ENCODE measurements at regions not wholly inside any gene's neighbourhood (a gene's known extent, or its start where the extent isn't known, plus 50 kb on each side); places are given as distances from the start of the nearest gene placed in this dataset.

- Histone ChIP-seq H3K4me1 (ENCODE audit: control insufficient read depth in 2 of 2, insufficient read depth in 1 of 2, low read depth in 1 of 2, low read length in 2 of 2) (no peaks in the 10 kb centered on the region), H3K14ac (ENCODE audit: low read length) (no peak overlapping the region), H2BK120ac (ENCODE audit: low read depth, low read length) (no peak overlapping the region), H3K9ac (ENCODE audit: low read depth, low read length, poor library complexity) (no peak overlapping the region), H3K4me2 (ENCODE audit: insufficient read depth, low read length, poor library complexity, severe bottlenecking) (no peak overlapping the region), H2BK12ac (ENCODE audit: low read length) (no peak overlapping the region), H4K91ac (ENCODE audit: low read depth, low read length, poor library complexity) (no peak overlapping the region), H2BK5ac (ENCODE audit: low read length) (no peak overlapping the region), H3K9me3 (replicated peaks in 1 of 2; ENCODE audit: control insufficient read depth in 2 of 2, insufficient read depth in 1 of 2, low read depth in 1 of 2, low read length in 2 of 2) (no peaks in the 10 kb centered on the region), H2AK5ac (ENCODE audit: low read depth, low read length) (no peak overlapping the region), H3K36me3 (replicated peaks in 1 of 2; ENCODE audit: control insufficient read depth in 2 of 2, insufficient read depth in 2 of 2, low read length in 2 of 2) (no peaks in the 10 kb centered on the region), H3K4me3 (ENCODE audit: low read length in 2 of 2) (no peak overlapping the region), H3K79me1 (ENCODE audit: low read depth, low read length) (no peaks in the 10 kb centered on the region), H2BK15ac (ENCODE audit: low read length) (no peak overlapping the region), H3K18ac (ENCODE audit: low read length) (no peak overlapping the region), H3K23ac (ENCODE audit: low read depth, low read length, poor library complexity) (no peak overlapping the region), H4K8ac (ENCODE audit: low read depth, low read length) (no peak overlapping the region), H2AFZ (ENCODE audit: low read length) (no peak overlapping the region), H3K27ac (replicated peaks; ENCODE audit: low read length) (no peak overlapping the region), H3K27me3 (ENCODE audit: control insufficient read depth in 3 of 3, insufficient read depth in 3 of 3, low read depth in 1 of 3, low read length in 3 of 3) (no peaks in the 10 kb centered on the region), H3K4ac (ENCODE audit: low read length) (no peak overlapping the region)
- DNase-seq (ENCODE audit: low spot score) = no peak
- WGBS, 2 donors (ENCODE audit: extremely low coverage in 2 of 2, insufficient read length in 2 of 2, insufficient replicate concordance in 1 of 2) = no CpG with 5 or more reads among the region's 6 CpGs
Observed at GRCh38 chr2:22952656-22953225, 432.2 kb upstream of the KLHL29 start.

DNA sequence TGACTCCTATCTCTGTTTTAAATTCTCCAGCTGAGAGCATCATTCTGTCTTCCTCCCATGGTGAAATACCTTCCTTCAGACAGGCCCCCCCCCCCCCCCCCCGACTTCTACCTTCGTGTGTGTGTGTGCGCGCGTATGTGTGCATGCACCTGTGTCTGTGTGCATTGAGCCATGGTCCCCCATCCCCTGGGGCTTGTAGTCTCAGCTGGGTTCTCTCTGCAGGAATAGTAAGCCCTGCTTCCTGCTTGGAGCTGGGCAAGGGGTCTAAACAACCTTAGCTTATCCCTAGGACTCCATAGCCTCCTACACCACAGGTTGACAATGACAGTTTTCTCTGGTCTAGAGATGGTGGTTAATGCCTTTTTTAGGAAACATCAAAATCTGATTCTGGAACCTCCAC, 427.5 kb upstream of the KLHL29 start:
- no CpG with 5 or more reads among the region's 5 CpGs for WGBS, 2 donors (ENCODE audit: extremely low coverage in 2 of 2, insufficient read length in 2 of 2, insufficient replicate concordance in 1 of 2)
- Histone ChIP-seq H3K4ac (ENCODE audit: low read length) (no peak overlapping the region), H3K79me1 (ENCODE audit: low read depth, low read length) (no peaks in the 10 kb centered on the region), H3K18ac (ENCODE audit: low read length) (peak overlapping the region; percentile 5), H3K4me2 (ENCODE audit: insufficient read depth, low read length, poor library complexity, severe bottlenecking) (no peak overlapping the region), H2BK120ac (ENCODE audit: low read depth, low read length) (no peak overlapping the region), H3K4me1 (ENCODE audit: control insufficient read depth in 2 of 2, insufficient read depth in 1 of 2, low read depth in 1 of 2, low read length in 2 of 2) (no peaks in the 10 kb centered on the region), H3K4me3 (ENCODE audit: low read length in 2 of 2) (no peak overlapping the region), H4K8ac (ENCODE audit: low read depth, low read length) (no peak overlapping the region), H2BK15ac (ENCODE audit: low read length) (no peak overlapping the region), H3K27me3 (ENCODE audit: control insufficient read depth in 3 of 3, insufficient read depth in 3 of 3, low read depth in 1 of 3, low read length in 3 of 3) (no peaks in the 10 kb centered on the region), H3K9ac (ENCODE audit: low read depth, low read length, poor library complexity) (no peak overlapping the region), H2AK5ac (ENCODE audit: low read depth, low read length) (no peak overlapping the region), H2BK5ac (ENCODE audit: low read length) (no peak overlapping the region), H3K9me3 (replicated peaks in 1 of 2; ENCODE audit: control insufficient read depth in 2 of 2, insufficient read depth in 1 of 2, low read depth in 1 of 2, low read length in 2 of 2) (no peaks in the 10 kb centered on the region), H4K91ac (ENCODE audit: low read depth, low read length, poor library complexity) (no peak overlapping the region), H2AFZ (ENCODE audit: low read length) (no peak overlapping the region), H3K23ac (ENCODE audit: low read depth, low read length, poor library complexity) (no peak overlapping the region), H3K27ac (replicated peaks; ENCODE audit: low read length) (no peak overlapping the region), H2BK12ac (ENCODE audit: low read length) (no peak overlapping the region), H3K36me3 (replicated peaks in 1 of 2; ENCODE audit: control insufficient read depth in 2 of 2, insufficient read depth in 2 of 2, low read length in 2 of 2) (no peaks in the 10 kb centered on the region), H3K14ac (ENCODE audit: low read length) (no peak overlapping the region)
- no peak for DNase-seq (ENCODE audit: low spot score)

GRCh38 chr2:22958308-22958707, 426.7 kb upstream of the KLHL29 start:
- no CpG with 5 or more reads among the region's 4 CpGs for WGBS, 2 donors (ENCODE audit: extremely low coverage in 2 of 2, insufficient read length in 2 of 2, insufficient replicate concordance in 1 of 2)
- no peaks in the 10 kb centered on the region for H3K79me1 ChIP-seq (ENCODE audit: low read depth, low read length)
- H3K4me2 ChIP-seq (ENCODE audit: insufficient read depth, low read length, poor library complexity, severe bottlenecking) = no peak overlapping the region
- H3K9me3 ChIP-seq (replicated peaks in 1 of 2; ENCODE audit: control insufficient read depth in 2 of 2, insufficient read depth in 1 of 2, low read depth in 1 of 2, low read length in 2 of 2) = no peaks in the 10 kb centered on the region
- H2AK5ac ChIP-seq (ENCODE audit: low read depth, low read length) = no peak overlapping the region
- no peak overlapping the region for H3K14ac ChIP-seq (ENCODE audit: low read length)
- no peaks in the 10 kb centered on the region for H3K27me3 ChIP-seq (ENCODE audit: control insufficient read depth in 3 of 3, insufficient read depth in 3 of 3, low read depth in 1 of 3, low read length in 3 of 3)
- no peak overlapping the region for H2BK12ac ChIP-seq (ENCODE audit: low read length)
- H3K27ac ChIP-seq (replicated peaks; ENCODE audit: low read length) = no peak overlapping the region
- no peak overlapping the region for H2BK120ac ChIP-seq (ENCODE audit: low read depth, low read length)
- no peak overlapping the region for H3K9ac ChIP-seq (ENCODE audit: low read depth, low read length, poor library complexity)
- H2AFZ ChIP-seq (ENCODE audit: low read length) = no peak overlapping the region
- H3K36me3 ChIP-seq (replicated peaks in 1 of 2; ENCODE audit: control insufficient read depth in 2 of 2, insufficient read depth in 2 of 2, low read length in 2 of 2) = no peaks in the 10 kb centered on the region
- H3K23ac ChIP-seq (ENCODE audit: low read depth, low read length, poor library complexity) = no peak overlapping the region
- H3K4me1 ChIP-seq (ENCODE audit: control insufficient read depth in 2 of 2, insufficient read depth in 1 of 2, low read depth in 1 of 2, low read length in 2 of 2) = no peaks in the 10 kb centered on the region
- no peak overlapping the region for H4K91ac ChIP-seq (ENCODE audit: low read depth, low read length, poor library complexity)
- DNase-seq (ENCODE audit: low spot score) = no peak
- no peak overlapping the region for H3K18ac ChIP-seq (ENCODE audit: low read length)
- no peak overlapping the region for H2BK15ac ChIP-seq (ENCODE audit: low read length)
- H4K8ac ChIP-seq (ENCODE audit: low read depth, low read length) = no peak overlapping the region
- H2BK5ac ChIP-seq (ENCODE audit: low read length) = no peak overlapping the region
- no peak overlapping the region for H3K4ac ChIP-seq (ENCODE audit: low read length)
- H3K4me3 ChIP-seq (ENCODE audit: low read length in 2 of 2) = no peak overlapping the region

DNA sequence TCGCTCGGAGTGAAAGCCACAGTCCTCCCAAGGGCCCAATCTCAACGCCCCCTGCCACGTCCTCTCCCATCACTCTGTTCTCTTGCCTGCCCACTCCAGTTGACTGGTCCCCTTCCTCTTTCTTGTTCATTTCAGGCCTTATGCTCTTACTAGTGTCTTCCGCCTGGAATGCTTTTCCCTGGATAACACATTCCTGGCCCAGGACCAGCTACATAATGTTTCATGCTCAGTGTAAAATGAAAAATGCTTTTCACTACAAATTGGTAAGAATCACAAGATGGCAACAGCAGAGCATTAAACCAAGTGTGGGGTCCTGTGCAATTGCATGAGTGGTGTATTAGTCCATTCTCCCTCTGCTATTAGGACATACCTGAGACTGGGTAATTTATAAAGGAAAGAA, 417.2 kb upstream of the KLHL29 start:
- no CpG with 5 or more reads among the region's 5 CpGs for WGBS, 2 donors (ENCODE audit: extremely low coverage in 2 of 2, insufficient read length in 2 of 2, insufficient replicate concordance in 1 of 2)
- H3K4me1 ChIP-seq (ENCODE audit: control insufficient read depth in 2 of 2, insufficient read depth in 1 of 2, low read depth in 1 of 2, low read length in 2 of 2) = peaks cover 0 to 3% of the 10 kb centered on the region in 2 donors

More for the DNA sequence above, 417.2 kb upstream of the KLHL29 start:
- no peak overlapping the region for H3K4me2 ChIP-seq (ENCODE audit: insufficient read depth, low read length, poor library complexity, severe bottlenecking)
- no peak overlapping the region for H2AFZ ChIP-seq (ENCODE audit: low read length)
- no peak overlapping the region for H2BK15ac ChIP-seq (ENCODE audit: low read length)
- no peak overlapping the region for H3K14ac ChIP-seq (ENCODE audit: low read length)
- no peak overlapping the region for H4K91ac ChIP-seq (ENCODE audit: low read depth, low read length, poor library complexity)
- H3K36me3 ChIP-seq (replicated peaks in 1 of 2; ENCODE audit: control insufficient read depth in 2 of 2, insufficient read depth in 2 of 2, low read length in 2 of 2) = no peaks in the 10 kb centered on the region
- H4K8ac ChIP-seq (ENCODE audit: low read depth, low read length) = no peak overlapping the region
- no peak overlapping the region for H2BK12ac ChIP-seq (ENCODE audit: low read length)
- no peak overlapping the region for H3K18ac ChIP-seq (ENCODE audit: low read length)
- no peak overlapping the region for H3K27ac ChIP-seq (replicated peaks; ENCODE audit: low read length)
- H2BK5ac ChIP-seq (ENCODE audit: low read length) = no peak overlapping the region
- H3K4me3 ChIP-seq (ENCODE audit: low read length in 2 of 2) = no peak overlapping the region
- H3K27me3 ChIP-seq (ENCODE audit: control insufficient read depth in 3 of 3, insufficient read depth in 3 of 3, low read depth in 1 of 3, low read length in 3 of 3) = no peaks in the 10 kb centered on the region
- no peak for DNase-seq (ENCODE audit: low spot score)
- H3K23ac ChIP-seq (ENCODE audit: low read depth, low read length, poor library complexity) = no peak overlapping the region
- H3K9me3 ChIP-seq (replicated peaks in 1 of 2; ENCODE audit: control insufficient read depth in 2 of 2, insufficient read depth in 1 of 2, low read depth in 1 of 2, low read length in 2 of 2) = no peaks in the 10 kb centered on the region
- H2BK120ac ChIP-seq (ENCODE audit: low read depth, low read length) = no peak overlapping the region
- no peak overlapping the region for H2AK5ac ChIP-seq (ENCODE audit: low read depth, low read length)
- H3K79me1 ChIP-seq (ENCODE audit: low read depth, low read length) = no peaks in the 10 kb centered on the region
- no peak overlapping the region for H3K4ac ChIP-seq (ENCODE audit: low read length)
- H3K9ac ChIP-seq (ENCODE audit: low read depth, low read length, poor library complexity) = no peak overlapping the region
